ENCODE measurements at regions not wholly inside any gene's neighbourhood (a gene's known extent, or its start where the extent isn't known, plus 50 kb on each side); places are given as distances from the start of the nearest gene placed in this dataset.

- no peaks in the 10 kb centered on the region for H3K9me3 ChIP-seq (replicated peaks; ENCODE audit: control insufficient read depth, low read depth, low read length)
- peaks cover 10% of the 10 kb centered on the region for H3K4me1 ChIP-seq (ENCODE audit: control insufficient read depth, insufficient read depth, low read length)
- no peaks in the 10 kb centered on the region for H3K27me3 ChIP-seq (ENCODE audit: control insufficient read depth, insufficient read depth, low read length)
- H3K4me3 ChIP-seq (ENCODE audit: low read length), result no peak overlapping the region
- peak overlapping the region; percentile 26 for H3K27ac ChIP-seq (ENCODE audit: low read length)
- H3K36me3 ChIP-seq (ENCODE audit: control insufficient read depth, insufficient read depth, low read length), result no peaks in the 10 kb centered on the region
- 58% methylated on average over 11 of the region's 20 CpGs for WGBS (ENCODE audit: insufficient coverage)
- peak; percentile 76 for DNase-seq
Measured at GRCh38 chr1:94734963-94735901, 84.9 kb upstream of the SLC44A3 start.

GRCh38 chr1:94731891-94732290 is 88.3 kb upstream of the SLC44A3 start:
- H3K4me3 ChIP-seq (ENCODE audit: low read length), result no peak overlapping the region
- DNase-seq, result no peak
- H3K9me3 ChIP-seq (replicated peaks; ENCODE audit: control insufficient read depth, low read depth, low read length), result no peaks in the 10 kb centered on the region
- WGBS (ENCODE audit: insufficient coverage), result no CpG with 5 or more reads among the region's 1 CpG
- no peaks in the 10 kb centered on the region for H3K36me3 ChIP-seq (ENCODE audit: control insufficient read depth, insufficient read depth, low read length)
- peaks cover 2% of the 10 kb centered on the region for H3K27me3 ChIP-seq (ENCODE audit: control insufficient read depth, insufficient read depth, low read length)
- H3K4me1 ChIP-seq (ENCODE audit: control insufficient read depth, insufficient read depth, low read length), result peaks cover 16% of the 10 kb centered on the region
- no peak overlapping the region for H3K27ac ChIP-seq (ENCODE audit: low read length)

DNA sequence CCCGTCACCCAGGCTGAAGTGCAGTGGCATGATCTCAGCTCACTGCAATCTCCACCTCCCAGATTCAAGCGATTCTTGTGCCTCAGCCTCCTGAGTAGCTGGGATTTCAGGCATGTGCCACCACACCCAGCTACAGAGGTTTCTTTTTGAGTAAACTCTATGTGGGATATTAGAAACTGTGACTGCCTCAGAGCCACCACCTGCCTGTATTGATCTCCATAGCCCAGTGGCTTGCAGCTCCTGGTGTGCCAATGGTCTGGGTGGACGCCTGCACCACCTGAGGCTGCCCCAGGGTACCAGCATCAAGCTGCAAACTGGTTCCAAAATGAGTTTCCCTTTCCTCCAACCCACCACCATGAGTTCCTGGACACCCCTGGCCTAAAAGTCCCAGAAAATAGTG is 89.7 kb upstream of the SLC44A3 start:
- Histone ChIP-seq H3K4me1 (ENCODE audit: control insufficient read depth, insufficient read depth, low read length) (peaks cover 13% of the 10 kb centered on the region), H3K9me3 (replicated peaks; ENCODE audit: control insufficient read depth, low read depth, low read length) (no peaks in the 10 kb centered on the region), H3K4me3 (ENCODE audit: low read length) (no peak overlapping the region), H3K36me3 (ENCODE audit: control insufficient read depth, insufficient read depth, low read length) (no peaks in the 10 kb centered on the region), H3K27ac (ENCODE audit: low read length) (no peak overlapping the region), H3K27me3 (ENCODE audit: control insufficient read depth, insufficient read depth, low read length) (peaks cover 2% of the 10 kb centered on the region)
- DNase-seq, result no peak
- WGBS (ENCODE audit: insufficient coverage), result no CpG with 5 or more reads among the region's 3 CpGs

DNA sequence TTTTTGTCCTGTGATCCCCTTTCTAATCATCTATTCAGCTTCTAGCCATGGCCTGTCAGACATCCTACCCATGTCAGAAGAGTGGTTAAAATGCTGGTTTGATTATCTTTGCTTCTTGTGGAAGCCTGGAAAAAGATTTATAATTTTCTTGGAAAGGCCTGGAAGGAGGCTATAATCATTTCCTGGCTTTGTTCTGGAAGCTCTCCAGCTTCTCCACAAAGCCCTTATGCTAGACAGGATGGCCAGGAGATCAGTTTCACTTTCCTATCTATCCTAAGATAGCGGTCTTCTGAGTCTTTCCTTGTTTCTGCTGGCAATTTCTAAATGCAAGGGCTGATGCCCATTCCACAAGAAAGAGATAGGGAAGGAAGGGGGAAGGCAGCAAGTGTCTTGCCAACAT is 90.9 kb upstream of the SLC44A3 start:
- H3K4me3 ChIP-seq (ENCODE audit: low read length), result no peak overlapping the region
- WGBS (ENCODE audit: insufficient coverage), result no CpG with 5 or more reads among the region's 1 CpG
- DNase-seq, result peak; percentile 87
- peaks cover 2% of the 10 kb centered on the region for H3K27me3 ChIP-seq (ENCODE audit: control insufficient read depth, insufficient read depth, low read length)
- peaks cover 6% of the 10 kb centered on the region for H3K4me1 ChIP-seq (ENCODE audit: control insufficient read depth, insufficient read depth, low read length)
- peak overlapping the region; percentile 50 for H3K27ac ChIP-seq (ENCODE audit: low read length)
- no peaks in the 10 kb centered on the region for H3K36me3 ChIP-seq (ENCODE audit: control insufficient read depth, insufficient read depth, low read length)
- H3K9me3 ChIP-seq (replicated peaks; ENCODE audit: control insufficient read depth, low read depth, low read length), result no peaks in the 10 kb centered on the region

DNA sequence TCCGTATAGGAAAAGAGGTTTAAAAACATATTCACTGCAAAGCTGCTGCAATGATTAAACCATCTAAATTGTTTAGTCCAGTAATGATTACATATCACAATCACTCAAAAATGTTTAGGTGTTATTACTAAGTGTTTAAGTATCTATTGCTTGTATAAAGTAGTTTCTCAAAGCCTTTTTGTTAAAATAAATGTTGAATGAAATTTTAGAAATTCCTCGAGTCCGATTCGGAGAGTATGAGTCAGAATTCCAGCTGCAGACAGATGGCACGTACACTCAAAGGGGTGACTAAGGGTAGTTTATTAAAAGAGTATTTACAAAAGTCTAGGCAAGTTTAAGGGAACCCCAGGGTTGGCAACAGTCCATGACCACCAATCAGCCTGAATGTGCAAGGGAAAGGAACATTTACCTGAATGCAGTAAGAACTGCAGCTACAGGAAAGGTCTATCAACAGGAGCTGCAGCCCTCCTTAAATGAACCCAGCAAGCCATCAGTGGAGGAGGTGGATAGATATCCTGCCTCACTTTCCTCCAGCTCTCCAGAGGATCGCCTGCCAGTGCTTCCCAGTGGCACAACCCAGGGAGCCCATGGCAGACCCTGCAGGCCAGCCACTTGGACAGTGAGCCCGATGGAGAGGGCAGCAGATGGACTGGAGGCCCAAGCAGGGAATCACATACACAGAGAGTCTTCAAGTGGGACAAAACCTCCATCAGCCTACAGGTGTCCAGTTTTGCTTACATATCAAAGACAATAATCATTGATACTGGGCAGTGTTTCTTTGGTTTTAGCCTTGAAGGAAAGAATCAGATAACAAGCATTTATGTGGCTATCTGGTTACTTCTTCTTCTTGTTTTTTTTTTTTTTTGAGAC is 92.1 kb upstream of the SLC44A3 start:
- Histone ChIP-seq H3K27ac (ENCODE audit: low read length) (no peak overlapping the region), H3K36me3 (ENCODE audit: control insufficient read depth, insufficient read depth, low read length) (no peaks in the 10 kb centered on the region), H3K9me3 (replicated peaks; ENCODE audit: control insufficient read depth, low read depth, low read length) (no peaks in the 10 kb centered on the region), H3K4me1 (ENCODE audit: control insufficient read depth, insufficient read depth, low read length) (peaks cover 6% of the 10 kb centered on the region), H3K27me3 (ENCODE audit: control insufficient read depth, insufficient read depth, low read length) (peaks cover 2% of the 10 kb centered on the region), H3K4me3 (ENCODE audit: low read length) (no peak overlapping the region)
- WGBS (ENCODE audit: insufficient coverage), result 54% methylated on average over 6 of the region's 7 CpGs
- DNase-seq, result peak; percentile 73

- WGBS (ENCODE audit: insufficient coverage), result 90% methylated on average over 4 of the region's 6 CpGs
- Histone ChIP-seq H3K27ac (ENCODE audit: low read length) (no peak overlapping the region), H3K4me1 (ENCODE audit: control insufficient read depth, insufficient read depth, low read length) (peaks cover 6% of the 10 kb centered on the region), H3K9me3 (replicated peaks; ENCODE audit: control insufficient read depth, low read depth, low read length) (no peaks in the 10 kb centered on the region), H3K27me3 (ENCODE audit: control insufficient read depth, insufficient read depth, low read length) (peaks cover 2% of the 10 kb centered on the region), H3K36me3 (ENCODE audit: control insufficient read depth, insufficient read depth, low read length) (no peaks in the 10 kb centered on the region), H3K4me3 (ENCODE audit: low read length) (no peak overlapping the region)
- DNase-seq, result no peak
Measured at GRCh38 chr1:94726981-94727685, 93.0 kb upstream of the SLC44A3 start.

- Histone ChIP-seq H3K36me3 (ENCODE audit: control insufficient read depth, insufficient read depth, low read length) (no peaks in the 10 kb centered on the region), H3K27me3 (ENCODE audit: control insufficient read depth, insufficient read depth, low read length) (peaks cover 2% of the 10 kb centered on the region), H3K4me1 (ENCODE audit: control insufficient read depth, insufficient read depth, low read length) (peaks cover 6% of the 10 kb centered on the region), H3K4me3 (ENCODE audit: low read length) (no peak overlapping the region), H3K9me3 (replicated peaks; ENCODE audit: control insufficient read depth, low read depth, low read length) (no peaks in the 10 kb centered on the region), H3K27ac (ENCODE audit: low read length) (no peak overlapping the region)
- no peak for DNase-seq
- 98% methylated on average over 3 of the region's 3 CpGs for WGBS (ENCODE audit: insufficient coverage)
Measured at GRCh38 chr1:94725566-94725965, 94.6 kb upstream of the SLC44A3 start.

- 53% methylated on average over 6 of the region's 6 CpGs for WGBS (ENCODE audit: insufficient coverage)
- DNase-seq, result no peak
- no peak overlapping the region for H3K4me3 ChIP-seq (ENCODE audit: low read length)
- no peak overlapping the region for H3K27ac ChIP-seq (ENCODE audit: low read length)
- H3K27me3 ChIP-seq (ENCODE audit: control insufficient read depth, insufficient read depth, low read length), result peaks cover 2% of the 10 kb centered on the region
- peaks cover 6% of the 10 kb centered on the region for H3K4me1 ChIP-seq (ENCODE audit: control insufficient read depth, insufficient read depth, low read length)
- H3K36me3 ChIP-seq (ENCODE audit: control insufficient read depth, insufficient read depth, low read length), result no peaks in the 10 kb centered on the region
- no peaks in the 10 kb centered on the region for H3K9me3 ChIP-seq (replicated peaks; ENCODE audit: control insufficient read depth, low read depth, low read length)
Measured at GRCh38 chr1:94723894-94724293, 96.3 kb upstream of the SLC44A3 start.

DNA sequence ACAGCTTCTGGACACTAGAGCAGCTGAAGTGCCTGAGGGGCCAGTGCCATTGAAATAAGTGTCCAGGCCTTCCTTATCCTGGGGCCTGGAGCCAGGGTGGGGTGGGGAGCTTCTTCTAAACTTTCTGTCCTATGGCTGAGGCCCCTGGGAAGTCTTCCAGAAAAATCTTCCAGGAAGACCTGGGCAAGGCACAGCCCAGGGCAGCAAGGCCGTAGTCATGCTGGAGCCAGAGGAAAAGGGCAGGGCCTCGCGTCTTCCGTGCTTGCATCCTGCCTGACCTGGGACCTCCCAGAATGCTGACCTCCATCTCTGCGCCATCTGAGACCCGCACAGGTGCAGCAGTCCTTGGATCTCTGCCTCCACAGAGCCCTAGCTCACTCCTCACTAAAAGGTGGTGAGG is 96.7 kb upstream of the SLC44A3 start:
- H3K4me3 ChIP-seq (ENCODE audit: low read length), result no peak overlapping the region
- DNase-seq, result no peak
- H3K36me3 ChIP-seq (ENCODE audit: control insufficient read depth, insufficient read depth, low read length), result no peaks in the 10 kb centered on the region
- H3K27me3 ChIP-seq (ENCODE audit: control insufficient read depth, insufficient read depth, low read length), result peaks cover 2% of the 10 kb centered on the region
- H3K4me1 ChIP-seq (ENCODE audit: control insufficient read depth, insufficient read depth, low read length), result peaks cover 6% of the 10 kb centered on the region
- 33% methylated on average over 1 of the region's 6 CpGs for WGBS (ENCODE audit: insufficient coverage)
- H3K27ac ChIP-seq (ENCODE audit: low read length), result no peak overlapping the region
- no peaks in the 10 kb centered on the region for H3K9me3 ChIP-seq (replicated peaks; ENCODE audit: control insufficient read depth, low read depth, low read length)

GRCh38 chr1:94722181-94722580 is 98.0 kb upstream of the SLC44A3 start:
- 60% methylated on average over 1 of the region's 4 CpGs for WGBS (ENCODE audit: insufficient coverage)
- DNase-seq, result no peak
- Histone ChIP-seq H3K27me3 (ENCODE audit: control insufficient read depth, insufficient read depth, low read length) (no peaks in the 10 kb centered on the region), H3K36me3 (ENCODE audit: control insufficient read depth, insufficient read depth, low read length) (no peaks in the 10 kb centered on the region), H3K4me1 (ENCODE audit: control insufficient read depth, insufficient read depth, low read length) (no peaks in the 10 kb centered on the region), H3K9me3 (replicated peaks; ENCODE audit: control insufficient read depth, low read depth, low read length) (no peaks in the 10 kb centered on the region), H3K27ac (ENCODE audit: low read length) (no peak overlapping the region), H3K4me3 (ENCODE audit: low read length) (no peak overlapping the region)
